ENCODE measurements at regions not wholly inside any gene's neighbourhood (a gene's known extent, or its start where the extent isn't known, plus 50 kb on each side); places are given as distances from the start of the nearest gene placed in this dataset.
A peak's percentile ranks its signal among the peaks of the same experiment; 100 is the strongest.

GRCh38 chr5:97737608-97738007, 554.6 kb upstream of the RIOK2 start:
- no peak for DNase-seq

GRCh38 chr5:97745817-97746216, 562.8 kb upstream of the RIOK2 start:
- DNase-seq = no peak

- DNase-seq = no peak
Observed at GRCh38 chr5:97750576-97750975, 567.5 kb upstream of the RIOK2 start.

GRCh38 chr5:97751540-97751939, 568.5 kb upstream of the RIOK2 start:
- no peak for DNase-seq

GRCh38 chr5:97752871-97753270, 569.8 kb upstream of the RIOK2 start:
- no peak for DNase-seq

- no peak for DNase-seq
Observed at GRCh38 chr5:97762483-97762882, 579.4 kb upstream of the RIOK2 start.

GRCh38 chr5:97764700-97765099, 581.7 kb upstream of the RIOK2 start:
- no peak for DNase-seq

- DNase-seq = no peak
Observed at GRCh38 chr5:97778451-97778850, 595.4 kb upstream of the RIOK2 start.

- DNase-seq = no peak
Observed at GRCh38 chr5:97788369-97788768, 605.3 kb upstream of the RIOK2 start.

GRCh38 chr5:97797994-97798451, 615.0 kb upstream of the RIOK2 start:
- DNase-seq = no peak

GRCh38 chr5:97801461-97801860, 618.4 kb upstream of the RIOK2 start:
- no peak for DNase-seq

GRCh38 chr5:97820138-97820537, 637.1 kb upstream of the RIOK2 start:
- no peak for DNase-seq

- DNase-seq = no peak
Observed at GRCh38 chr5:97832645-97833296, 649.7 kb upstream of the RIOK2 start.

- DNase-seq = no peak
Observed at GRCh38 chr5:97834561-97834960, 651.5 kb upstream of the RIOK2 start.

GRCh38 chr5:97835112-97835511, 652.1 kb upstream of the RIOK2 start:
- no peak for DNase-seq

GRCh38 chr5:97836816-97837215, 653.8 kb upstream of the RIOK2 start:
- DNase-seq = no peak

- no peak for DNase-seq
Observed at GRCh38 chr5:97838214-97838613, 655.2 kb upstream of the RIOK2 start.

GRCh38 chr5:97839341-97840086, 656.5 kb upstream of the RIOK2 start:
- no peak for DNase-seq

GRCh38 chr5:97840643-97841042, 657.6 kb upstream of the RIOK2 start:
- DNase-seq = no peak

GRCh38 chr5:97842687-97843086, 659.6 kb upstream of the RIOK2 start:
- DNase-seq = no peak

- DNase-seq = peak in 1 of 2 experiments; percentile 23
Observed at GRCh38 chr5:97844797-97845196, 661.8 kb upstream of the RIOK2 start.

GRCh38 chr5:97846643-97847042, 663.6 kb upstream of the RIOK2 start:
- no peak for DNase-seq

- DNase-seq = no peak
Observed at GRCh38 chr5:97847920-97848631, 665.0 kb upstream of the RIOK2 start.

- peak in 1 of 2 experiments; percentile 19 for DNase-seq
Observed at GRCh38 chr5:97851036-97851435, 668.0 kb upstream of the RIOK2 start.
